RWPE2 (cell line): ENCODE measurements at regions not wholly inside any gene's neighbourhood (a gene's known extent, or its start where the extent isn't known, plus 50 kb on each side); places are given as distances from the start of the nearest gene placed in this dataset.

ENCODE experiments used
- ATAC-seq: fragments of 200-7000 bp; cut with Tn5 transposase; 3 replicates; pipeline ENCODE4 v1.9.1; 2021; ENCODE audit warnings: low read depth
- DNase-seq: peaks from one replicate; pipeline ENCODE4 v3.0.0-alpha.2; 2020; ENCODE audit warnings: low spot score
- H3K27ac ChIP-seq: fragments of 450-650 bp; 2 replicates; pipeline ENCODE4 v1.5.1; 2017; ENCODE audit warnings: mild to moderate bottlenecking; ENCODE audit not compliant: poor library complexity, severe bottlenecking
- H3K27me3 ChIP-seq: fragments of 250-450 bp; sonication (Bioruptor Pico); 2 replicates; pipeline ENCODE4 v1.5.1; 2021; ENCODE audit warnings: mild to moderate bottlenecking, moderate library complexity; ENCODE audit not compliant: insufficient read depth, poor library complexity, severe bottlenecking
- H3K36me3 ChIP-seq: fragments of 250-450 bp; sonication (Bioruptor Pico); 2 replicates; pipeline ENCODE4 v1.5.1; 2020; ENCODE audit warnings: low read depth, mild to moderate bottlenecking, moderate library complexity
- H3K4me1 ChIP-seq: fragments of 250-450 bp; sonication (Bioruptor Pico); 2 replicates; pipeline ENCODE4 v1.5.1; 2021; ENCODE audit warnings: mild to moderate bottlenecking, moderate library complexity; ENCODE audit not compliant: insufficient read depth, poor library complexity, severe bottlenecking
- H3K4me3 ChIP-seq: fragments of 250-450 bp; sonication (Bioruptor Pico); 2 replicates; pipeline ENCODE4 v1.5.1; 2021; ENCODE audit warnings: mild to moderate bottlenecking, moderate library complexity; ENCODE audit not compliant: severe bottlenecking
- H3K9me3 ChIP-seq: fragments of 250-450 bp; sonication (Bioruptor Pico); 2 replicates; pipeline ENCODE4 v1.5.1; 2021; ENCODE audit warnings: mild to moderate bottlenecking, moderate library complexity; ENCODE audit not compliant: severe bottlenecking
- TF ChIP-seq, protein P1 (sequence below): fragments of 450-650 bp; IDR thresholded peaks from one replicate; pipeline ENCODE4 v1.5.1; 2017; ENCODE audit warnings: mild to moderate bottlenecking, moderate library complexity; ENCODE audit not compliant: poor library complexity, severe bottlenecking

DNA sequence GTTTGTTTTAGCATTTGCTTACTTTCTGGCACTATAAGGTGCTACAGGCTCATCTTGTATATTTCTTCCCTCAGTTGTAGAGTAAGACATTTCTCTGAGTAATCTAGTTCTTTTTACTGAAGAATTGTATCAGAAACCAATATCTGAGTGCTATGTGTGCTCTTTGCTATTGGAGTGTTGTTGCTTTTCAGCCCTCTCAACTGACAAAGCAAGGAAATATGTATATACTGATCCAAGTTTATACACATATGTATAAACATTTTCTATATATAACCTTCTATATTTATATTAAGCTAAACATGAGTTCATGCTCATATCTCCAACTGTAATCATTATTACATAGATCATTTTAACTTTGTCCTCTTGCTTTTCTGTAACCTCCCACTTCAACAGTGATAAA is 405.7 kb downstream of the RFPL4B start:
- no peak for DNase-seq
- Histone ChIP-seq H3K9me3 (no peaks in the 10 kb centered on the region), H3K4me3 (no peak overlapping the region), H3K27me3 (no peaks in the 10 kb centered on the region), H3K36me3 (no peaks in the 10 kb centered on the region), H3K27ac (no peak overlapping the region), H3K4me1 (no peaks in the 10 kb centered on the region)
- ATAC-seq = no peak
- TF ChIP-seq, protein P1, sequence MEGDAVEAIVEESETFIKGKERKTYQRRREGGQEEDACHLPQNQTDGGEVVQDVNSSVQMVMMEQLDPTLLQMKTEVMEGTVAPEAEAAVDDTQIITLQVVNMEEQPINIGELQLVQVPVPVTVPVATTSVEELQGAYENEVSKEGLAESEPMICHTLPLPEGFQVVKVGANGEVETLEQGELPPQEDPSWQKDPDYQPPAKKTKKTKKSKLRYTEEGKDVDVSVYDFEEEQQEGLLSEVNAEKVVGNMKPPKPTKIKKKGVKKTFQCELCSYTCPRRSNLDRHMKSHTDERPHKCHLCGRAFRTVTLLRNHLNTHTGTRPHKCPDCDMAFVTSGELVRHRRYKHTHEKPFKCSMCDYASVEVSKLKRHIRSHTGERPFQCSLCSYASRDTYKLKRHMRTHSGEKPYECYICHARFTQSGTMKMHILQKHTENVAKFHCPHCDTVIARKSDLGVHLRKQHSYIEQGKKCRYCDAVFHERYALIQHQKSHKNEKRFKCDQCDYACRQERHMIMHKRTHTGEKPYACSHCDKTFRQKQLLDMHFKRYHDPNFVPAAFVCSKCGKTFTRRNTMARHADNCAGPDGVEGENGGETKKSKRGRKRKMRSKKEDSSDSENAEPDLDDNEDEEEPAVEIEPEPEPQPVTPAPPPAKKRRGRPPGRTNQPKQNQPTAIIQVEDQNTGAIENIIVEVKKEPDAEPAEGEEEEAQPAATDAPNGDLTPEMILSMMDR = no peak

DNA sequence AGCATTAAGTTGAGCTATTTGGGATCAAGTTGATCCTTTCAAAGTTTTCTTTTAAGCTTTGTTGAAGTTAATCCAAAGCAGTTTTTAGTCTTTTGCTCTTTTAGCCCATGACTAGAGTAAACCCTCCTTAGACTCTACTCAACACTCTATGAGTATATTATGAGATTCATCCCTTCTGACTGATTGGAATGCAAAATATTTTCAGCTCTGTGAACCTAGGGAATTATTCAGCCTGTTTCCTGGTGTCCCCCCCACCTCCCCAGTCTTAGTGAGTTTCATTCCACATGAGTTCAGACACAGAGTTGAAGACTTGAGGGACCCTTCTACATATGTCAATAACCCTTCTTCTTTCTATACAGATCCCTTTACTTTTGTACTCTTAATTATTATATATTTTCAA is 413.7 kb downstream of the RFPL4B start:
- H3K9me3 ChIP-seq = no peaks in the 10 kb centered on the region
- H3K27me3 ChIP-seq = no peaks in the 10 kb centered on the region
- no peak overlapping the region for H3K27ac ChIP-seq
- H3K4me1 ChIP-seq = no peaks in the 10 kb centered on the region
- TF ChIP-seq, protein P1 = no peak
- no peak overlapping the region for H3K4me3 ChIP-seq
- ATAC-seq (no peak), DNase-seq (no peak)
- H3K36me3 ChIP-seq = no peaks in the 10 kb centered on the region

DNA sequence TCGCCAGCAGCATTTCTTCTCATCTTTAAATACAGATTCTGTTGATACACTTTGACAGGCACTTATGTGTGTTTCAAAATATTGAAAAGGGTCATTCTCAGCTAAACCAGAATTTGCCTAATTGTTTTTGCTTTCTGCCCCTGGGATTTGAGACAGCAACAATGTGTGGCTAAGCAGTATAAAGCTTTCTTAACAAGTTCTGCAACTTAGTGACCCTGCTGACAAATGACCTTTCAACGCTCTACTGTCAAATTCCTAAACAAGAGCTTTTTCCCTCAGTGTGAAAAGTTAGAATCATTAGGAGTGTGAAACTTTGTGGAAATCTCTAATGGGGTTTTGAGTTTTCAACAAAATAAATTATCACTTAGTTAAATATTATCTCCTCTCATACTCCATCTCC is 414.6 kb downstream of the RFPL4B start:
- H3K4me1 ChIP-seq = no peaks in the 10 kb centered on the region
- H3K9me3 ChIP-seq = no peaks in the 10 kb centered on the region
- TF ChIP-seq, protein P1 = no peak
- H3K27me3 ChIP-seq = no peaks in the 10 kb centered on the region
- no peak overlapping the region for H3K4me3 ChIP-seq
- ATAC-seq = no peak
- no peaks in the 10 kb centered on the region for H3K36me3 ChIP-seq
- no peak for DNase-seq
- no peak overlapping the region for H3K27ac ChIP-seq

DNA sequence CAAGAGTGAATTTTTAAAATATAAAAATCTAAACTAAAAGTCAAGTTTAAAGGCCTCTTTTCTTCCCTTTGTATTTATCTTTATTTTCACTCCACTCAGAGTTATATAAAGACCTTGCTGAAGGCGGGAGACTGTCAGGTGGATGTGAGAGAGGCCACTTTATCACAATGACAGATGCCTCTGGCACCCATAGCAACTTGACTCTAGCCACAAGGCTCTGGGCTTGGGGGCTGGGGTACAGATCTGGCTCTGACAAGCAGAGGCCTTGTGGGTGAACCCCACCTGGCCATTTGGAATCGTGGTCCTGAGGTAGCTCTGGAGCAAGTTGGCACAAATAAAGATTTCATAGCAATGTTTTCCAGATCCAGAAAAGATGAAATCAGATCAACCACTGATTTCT is 417.2 kb downstream of the RFPL4B start:
- H3K27me3 ChIP-seq = no peaks in the 10 kb centered on the region
- peaks cover 2% of the 10 kb centered on the region for H3K9me3 ChIP-seq
- H3K4me3 ChIP-seq = no peak overlapping the region
- DNase-seq = no peak
- no peaks in the 10 kb centered on the region for H3K36me3 ChIP-seq
- no peak for ATAC-seq
- TF ChIP-seq, protein P1 = no peak
- no peaks in the 10 kb centered on the region for H3K4me1 ChIP-seq
- no peak overlapping the region for H3K27ac ChIP-seq

DNA sequence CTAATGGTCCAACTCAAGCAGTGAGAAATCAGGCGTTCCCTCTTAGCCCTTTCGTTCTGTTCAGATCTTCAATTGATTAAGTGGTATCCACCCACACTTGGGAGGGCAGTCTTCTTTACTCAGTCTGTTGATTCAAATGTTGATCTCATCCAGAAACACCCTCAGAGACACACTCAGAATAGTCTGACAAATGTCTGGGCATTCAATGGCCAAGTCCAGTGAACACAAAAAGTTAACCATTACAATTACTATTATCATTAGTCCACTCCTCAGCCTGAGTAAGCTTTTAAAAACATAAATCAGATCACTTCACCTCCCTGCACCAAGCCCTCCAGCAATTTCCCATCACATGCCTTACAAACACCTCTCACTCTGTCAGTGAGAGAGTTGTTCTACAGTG is 423.2 kb downstream of the RFPL4B start:
- ATAC-seq (no peak), DNase-seq (no peak)
- Histone ChIP-seq H3K4me1 (peaks cover 5% of the 10 kb centered on the region), H3K9me3 (peaks cover 2% of the 10 kb centered on the region), H3K36me3 (no peaks in the 10 kb centered on the region), H3K4me3 (no peak overlapping the region), H3K27ac (no peak overlapping the region), H3K27me3 (no peaks in the 10 kb centered on the region)
- TF ChIP-seq, protein P1 = no peak
